GM18498 (cell line): ENCODE measurements at regions not wholly inside any gene's neighbourhood (a gene's known extent, or its start where the extent isn't known, plus 50 kb on each side); places are given as distances from the start of the nearest gene placed in this dataset.

ENCODE experiments used
- ATAC-seq: cut with Tn5 transposase; IDR thresholded peaks from one replicate; pipeline ENCODE4 v1.9.1; 2021; ENCODE audit warnings: mild to moderate bottlenecking, moderate library complexity; ENCODE audit not compliant: unreplicated experiment

- no peak for ATAC-seq
These were observed 209.5 kb upstream of the S100G start for GRCh38 chrX:16440446-16440845.

GRCh38 chrX:16444353-16444752 lies 205.6 kb upstream of the S100G start:
- ATAC-seq = no peak

- ATAC-seq = peak; percentile 72
These were observed 204.7 kb upstream of the S100G start for GRCh38 chrX:16445166-16445752.

GRCh38 chrX:16451334-16451733 lies 198.6 kb upstream of the S100G start:
- ATAC-seq = no peak

GRCh38 chrX:16454926-16455325 lies 195.0 kb upstream of the S100G start:
- ATAC-seq = no peak

GRCh38 chrX:16457239-16457638 lies 192.7 kb upstream of the S100G start:
- no peak for ATAC-seq

- no peak for ATAC-seq
These were observed 191.8 kb upstream of the S100G start for GRCh38 chrX:16458208-16458607.

- ATAC-seq = no peak
These were observed 190.9 kb upstream of the S100G start for GRCh38 chrX:16459008-16459407.

- no peak for ATAC-seq
These were observed 188.0 kb upstream of the S100G start for GRCh38 chrX:16461968-16462367.

- no peak for ATAC-seq
These were observed 187.0 kb upstream of the S100G start for GRCh38 chrX:16462912-16463311.

- ATAC-seq = no peak
These were observed 185.6 kb upstream of the S100G start for GRCh38 chrX:16464369-16464768.

- no peak for ATAC-seq
These were observed 184.7 kb upstream of the S100G start for GRCh38 chrX:16465081-16465876.

GRCh38 chrX:16466640-16467432 lies 183.1 kb upstream of the S100G start:
- ATAC-seq = no peak

GRCh38 chrX:16469870-16470269 lies 180.1 kb upstream of the S100G start:
- no peak for ATAC-seq

- no peak for ATAC-seq
These were observed 177.6 kb upstream of the S100G start for GRCh38 chrX:16472345-16472744.

GRCh38 chrX:16474511-16474910 lies 175.4 kb upstream of the S100G start:
- no peak for ATAC-seq

- ATAC-seq = no peak
These were observed 173.9 kb upstream of the S100G start for GRCh38 chrX:16476009-16476408.

GRCh38 chrX:16476692-16477091 lies 173.3 kb upstream of the S100G start:
- ATAC-seq = no peak

- no peak for ATAC-seq
These were observed 170.6 kb upstream of the S100G start for GRCh38 chrX:16479206-16479869.

GRCh38 chrX:16480049-16480448 lies 169.9 kb upstream of the S100G start:
- ATAC-seq = no peak

GRCh38 chrX:16484338-16484737 lies 165.6 kb upstream of the S100G start:
- ATAC-seq = no peak
